T-helper 22 cell (primary cell): ENCODE measurements at regions not wholly inside any gene's neighbourhood (a gene's known extent, or its start where the extent isn't known, plus 50 kb on each side); places are given as distances from the start of the nearest gene placed in this dataset.
"Not testable (repeated sequence)": the region's sequence is repeated elsewhere in the genome, so short reads cannot be mapped to it uniquely, and the experiment has no call there.

Experiments
- DNase-seq: peaks from one replicate; pipeline ENCODE4 v3.0.0-alpha.2; 2020; ENCODE audit warnings: low read depth

DNA sequence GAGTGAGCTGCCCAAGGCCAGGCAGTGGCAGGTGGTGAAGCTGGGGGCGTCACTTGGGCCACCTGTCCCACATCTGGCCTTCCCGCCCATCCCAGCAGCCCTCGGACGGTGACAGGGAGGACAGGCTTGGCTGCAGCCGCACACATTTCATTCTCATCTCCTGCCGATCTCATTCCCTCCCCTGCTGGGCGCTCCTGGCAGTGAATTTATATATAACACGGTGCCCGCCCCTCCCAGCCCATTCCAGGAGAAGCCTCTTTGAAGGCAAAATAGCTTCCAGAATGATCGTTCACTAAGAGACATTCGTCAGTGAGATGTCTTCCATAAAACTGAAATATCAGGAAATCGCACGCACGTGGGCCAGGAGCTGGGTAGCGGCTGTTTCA, 861.3 kb downstream of the TBC1D22A start:
- DNase-seq = no peak

DNA sequence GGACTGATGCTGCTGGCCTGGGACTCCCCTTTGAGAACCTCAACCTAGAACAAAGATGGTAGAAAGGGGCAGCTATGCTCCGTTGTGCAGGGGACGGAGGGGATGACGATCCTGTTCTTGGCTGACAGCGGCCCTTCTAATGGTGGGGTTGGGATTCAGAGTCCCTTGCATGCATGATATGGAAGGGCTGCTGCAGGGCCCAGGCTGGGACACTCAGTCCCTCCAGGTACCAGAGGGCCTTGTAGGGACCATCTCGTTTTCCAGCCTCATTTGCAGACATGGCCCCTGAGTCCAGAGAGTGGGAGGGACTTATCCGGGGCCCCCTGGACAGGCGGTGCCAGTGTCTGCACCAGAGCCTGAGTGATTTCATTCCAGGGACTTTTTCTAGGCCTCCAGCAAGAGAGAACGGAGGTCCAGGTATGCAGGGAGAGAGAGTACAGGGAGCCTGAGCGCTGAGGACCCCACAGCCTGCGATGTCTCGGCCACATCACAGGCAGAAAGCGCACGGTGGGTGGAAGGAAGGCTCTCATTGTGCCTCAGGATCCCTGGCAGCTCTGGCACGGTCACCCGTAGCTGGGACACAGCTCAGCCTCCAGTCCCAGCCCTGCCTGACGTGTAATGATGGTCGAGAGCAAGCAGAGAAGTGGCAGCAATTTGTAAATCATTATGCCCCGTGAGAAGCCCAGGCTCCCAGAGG, 860.8 kb downstream of the TBC1D22A start:
- no peak for DNase-seq

DNA sequence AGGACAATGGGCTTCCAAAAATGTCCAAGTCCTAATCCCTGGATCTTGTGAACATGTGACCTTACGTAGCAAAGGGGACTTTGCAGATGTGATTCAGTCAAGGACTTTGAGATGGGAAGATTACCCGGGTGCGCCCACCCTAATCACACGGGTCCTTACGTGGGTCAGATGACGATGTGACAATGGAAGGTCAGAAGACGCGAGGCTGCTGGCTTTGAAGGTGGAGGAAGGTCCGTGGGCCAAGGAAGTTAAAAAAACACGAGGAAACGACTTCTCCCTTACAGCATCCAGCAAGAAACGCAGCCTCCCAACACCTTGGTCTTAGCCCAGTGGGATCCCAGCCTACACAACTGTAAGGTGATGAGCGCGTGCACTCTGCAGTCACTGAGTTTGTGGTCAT, 860.1 kb downstream of the TBC1D22A start:
- no peak for DNase-seq

DNA sequence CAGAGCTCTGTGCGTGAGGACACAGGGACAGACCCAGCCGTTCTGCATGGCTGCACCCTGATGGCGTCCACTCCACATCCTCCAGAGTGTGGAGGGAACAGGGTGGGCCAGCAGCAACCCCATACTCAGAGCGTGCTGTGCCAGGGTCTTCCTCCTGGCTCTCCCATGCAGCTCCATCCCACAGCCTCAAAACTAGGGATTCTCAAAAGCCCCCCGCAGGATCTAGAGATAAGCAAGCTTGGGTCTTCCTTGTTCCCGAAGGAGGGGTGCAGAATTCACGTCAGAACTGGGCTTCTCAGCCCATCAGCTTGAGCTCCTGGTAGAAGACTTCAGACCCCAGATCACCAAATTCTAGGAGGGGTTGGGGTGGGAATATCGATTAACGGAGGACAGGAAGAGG, 858.8 kb downstream of the TBC1D22A start:
- DNase-seq = no peak

DNA sequence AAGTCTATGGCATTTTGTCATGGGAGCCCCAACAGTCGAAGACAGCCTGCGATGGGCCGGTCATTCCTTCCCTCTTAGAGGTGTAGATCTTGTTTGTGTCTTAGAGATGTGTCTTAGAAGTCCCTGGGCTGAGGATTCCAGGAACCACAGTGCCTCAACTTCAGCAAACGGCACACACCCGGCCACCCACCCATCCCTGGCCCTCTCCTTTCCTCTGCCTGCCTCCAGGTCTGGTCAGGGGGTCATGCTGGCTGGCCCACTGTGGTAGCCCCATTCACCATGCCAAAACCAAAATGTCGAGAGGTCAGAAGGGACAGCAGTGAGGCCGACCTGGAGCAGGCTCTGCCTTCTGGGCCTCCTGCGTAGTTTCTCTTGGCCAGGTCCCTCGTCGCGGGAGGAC, 857.9 kb downstream of the TBC1D22A start:
- no peak for DNase-seq

DNA sequence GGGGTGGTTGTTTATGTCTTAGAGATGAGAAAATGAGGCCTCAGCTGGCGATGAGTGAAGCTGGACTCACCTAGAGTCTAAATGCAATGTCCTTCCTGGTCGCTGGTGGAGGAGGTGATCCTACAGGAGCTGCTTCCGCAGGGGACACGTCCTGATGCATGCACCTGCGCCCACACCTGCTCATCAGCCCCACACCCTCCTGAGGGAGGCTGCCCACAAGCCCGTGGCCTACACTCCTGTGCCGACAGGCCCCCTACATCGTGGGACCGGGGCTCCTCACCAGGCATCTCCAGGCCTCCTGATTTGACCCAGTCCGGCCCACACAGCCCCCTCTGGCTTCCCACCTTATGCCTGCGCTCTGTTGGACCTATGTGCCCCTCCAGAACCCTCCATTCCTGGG, 857.2 kb downstream of the TBC1D22A start:
- no peak for DNase-seq

DNA sequence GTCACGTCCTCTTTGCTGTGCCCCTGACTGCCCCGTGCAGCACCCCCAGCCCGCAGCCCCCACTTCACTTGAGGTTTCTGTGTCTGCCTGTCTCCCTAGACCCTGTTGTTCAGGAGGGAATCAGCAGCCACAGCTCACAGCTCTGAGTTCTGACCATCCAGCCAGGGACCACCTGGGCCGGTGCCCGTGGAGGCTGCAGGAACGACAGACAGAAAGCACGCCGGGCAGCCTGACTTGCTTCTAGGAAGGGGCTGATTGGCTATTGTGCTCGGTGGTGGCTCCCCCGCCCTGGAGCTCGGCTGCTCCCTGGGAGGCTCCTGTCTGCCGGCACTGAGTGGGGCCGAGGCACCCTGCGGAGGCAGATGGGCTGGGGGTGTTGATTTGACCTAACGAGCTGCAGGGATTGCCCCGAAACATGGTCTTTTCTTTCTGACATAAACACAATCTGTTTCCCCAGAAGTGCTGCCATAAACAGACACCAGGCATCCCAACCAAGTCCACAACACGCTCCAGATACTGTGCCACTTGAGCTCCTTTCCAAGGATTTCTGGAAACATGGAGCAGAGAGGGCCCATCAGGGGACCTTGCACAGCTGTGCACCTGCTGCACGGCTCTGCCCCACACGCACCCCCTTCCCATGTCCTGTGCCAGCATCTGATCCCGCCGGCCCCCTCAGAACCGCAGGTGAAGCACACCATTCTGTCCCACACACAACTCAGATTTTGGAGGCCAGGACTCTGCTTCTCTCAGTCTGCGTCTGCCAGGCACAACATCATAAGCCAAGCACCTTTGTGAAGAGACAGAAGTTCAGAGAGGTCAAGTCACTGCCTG, 855.9 kb downstream of the TBC1D22A start:
- no peak for DNase-seq

DNA sequence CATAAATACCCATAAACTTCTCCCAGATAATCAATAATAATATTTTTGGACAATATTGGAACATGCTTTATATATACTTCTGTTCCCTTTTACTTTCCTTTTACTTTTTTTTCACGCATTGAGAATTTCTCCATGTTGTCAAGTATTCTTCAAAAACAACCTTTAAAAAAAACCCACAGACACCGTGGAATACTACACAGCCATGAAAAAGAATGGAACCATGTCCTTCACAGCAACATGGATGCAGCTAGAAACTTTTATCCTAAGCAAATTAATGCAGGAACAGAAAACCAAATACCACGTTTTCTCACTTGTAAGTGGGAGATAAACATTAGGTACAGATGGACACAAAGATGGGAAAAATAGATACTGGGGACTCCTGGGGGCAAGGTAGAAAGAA, 854.7 kb downstream of the TBC1D22A start:
- no peak for DNase-seq

DNA sequence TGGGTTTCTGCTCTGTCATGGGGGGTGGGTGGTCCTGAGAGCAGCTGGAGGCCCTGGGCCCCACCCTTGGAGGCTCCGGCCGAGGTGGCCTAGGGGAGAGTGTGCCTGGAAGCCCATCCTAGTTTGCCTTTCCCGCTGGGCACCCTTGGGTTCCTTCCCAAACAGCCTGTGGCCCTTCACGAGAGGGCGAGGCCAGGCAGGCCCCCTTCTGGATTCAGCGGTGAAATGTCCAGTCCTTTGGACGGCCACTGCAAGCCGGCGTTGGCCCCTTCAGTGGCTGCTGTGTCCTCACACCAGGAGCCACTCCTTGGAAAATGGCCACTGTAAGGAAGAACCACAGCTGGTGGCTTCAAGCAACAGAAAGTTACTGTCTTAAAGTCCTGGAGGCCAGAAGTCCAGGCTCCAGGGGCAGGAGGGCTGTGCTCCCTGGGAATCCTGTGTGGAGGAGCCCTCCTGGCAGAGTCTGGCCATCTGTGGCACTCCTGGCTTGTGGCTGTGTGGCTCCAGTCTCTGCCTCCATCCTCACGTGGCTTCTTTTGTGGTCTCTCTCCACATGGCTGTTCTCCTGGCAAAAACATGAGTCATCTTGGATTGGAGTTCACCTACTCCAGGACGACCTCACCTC, 854.1 kb downstream of the TBC1D22A start:
- no peak for DNase-seq

DNA sequence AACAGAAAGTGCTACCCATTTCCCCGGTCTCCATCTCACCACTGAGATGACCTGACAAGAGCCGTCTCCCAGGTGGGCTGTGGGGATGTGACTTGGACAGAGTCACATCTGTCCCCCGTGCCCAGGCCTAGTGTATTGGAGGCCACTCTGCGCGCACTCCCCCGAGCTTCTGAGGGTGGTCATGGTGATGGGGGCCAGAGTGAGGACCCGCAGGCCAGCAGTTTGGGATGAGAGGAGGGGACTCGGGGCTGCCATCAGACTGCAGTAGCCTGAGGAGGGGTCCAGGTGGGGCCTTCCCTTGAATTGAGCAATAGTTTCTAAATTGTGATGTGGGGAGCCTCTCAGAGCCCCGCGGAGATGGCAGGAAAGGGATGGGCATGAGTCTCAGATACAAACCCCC, 852.6 kb downstream of the TBC1D22A start:
- no peak for DNase-seq

DNA sequence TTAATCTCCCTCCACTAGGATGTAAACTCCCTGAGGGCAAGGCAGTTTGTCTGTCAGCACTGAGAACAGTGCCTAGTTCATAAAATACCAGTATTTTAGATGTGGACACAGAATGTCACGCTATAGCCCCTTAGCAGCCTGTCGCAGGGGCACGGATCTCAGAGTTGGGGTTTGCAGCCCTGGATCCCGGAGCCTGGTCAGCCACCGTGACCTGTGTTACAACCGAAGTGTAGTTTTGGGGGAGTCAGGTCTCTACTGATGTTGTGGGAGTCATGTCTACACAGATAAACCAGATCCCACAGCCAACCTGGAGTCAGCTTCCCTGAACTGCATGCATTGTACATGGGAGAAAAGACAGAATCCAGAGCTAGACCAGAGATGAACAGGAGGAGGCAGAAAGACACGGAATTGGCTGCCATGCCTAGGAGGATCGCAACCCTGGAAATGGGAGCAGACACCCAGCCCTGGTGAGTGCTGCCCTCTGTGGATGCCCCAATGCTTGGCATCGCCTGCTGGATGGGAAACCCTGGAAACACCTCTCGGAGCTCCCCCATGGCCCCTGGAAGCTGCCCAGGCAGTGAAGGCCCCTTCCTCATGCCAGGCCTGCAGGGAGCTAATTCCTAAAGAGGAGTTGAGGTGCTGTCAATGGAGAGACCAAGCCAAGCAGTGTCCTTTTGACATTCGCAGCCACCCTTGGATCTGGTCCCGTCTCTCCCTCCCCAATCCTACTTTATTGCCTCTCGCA, 851.3 kb downstream of the TBC1D22A start:
- DNase-seq = no peak

DNA sequence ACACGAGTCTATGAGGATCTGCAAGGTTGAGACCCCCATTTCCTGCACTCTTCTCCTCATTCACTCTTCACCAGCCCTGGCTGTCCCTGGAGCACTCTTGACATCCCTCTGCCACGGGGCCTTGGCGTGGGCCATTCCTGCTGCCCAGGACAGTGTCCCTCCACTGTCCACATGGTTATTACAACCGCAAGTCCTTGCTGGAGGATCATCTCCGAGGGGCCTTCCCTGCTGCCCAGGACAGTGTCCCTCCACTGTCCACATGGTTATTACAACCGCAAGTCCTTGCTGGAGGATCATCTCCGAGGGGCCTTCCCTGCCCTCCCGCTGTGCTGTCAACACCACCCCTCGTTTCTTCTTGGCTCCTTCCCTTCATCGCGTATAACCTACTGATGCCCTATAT, 850.7 kb downstream of the TBC1D22A start:
- DNase-seq = not testable (repeated sequence)

DNA sequence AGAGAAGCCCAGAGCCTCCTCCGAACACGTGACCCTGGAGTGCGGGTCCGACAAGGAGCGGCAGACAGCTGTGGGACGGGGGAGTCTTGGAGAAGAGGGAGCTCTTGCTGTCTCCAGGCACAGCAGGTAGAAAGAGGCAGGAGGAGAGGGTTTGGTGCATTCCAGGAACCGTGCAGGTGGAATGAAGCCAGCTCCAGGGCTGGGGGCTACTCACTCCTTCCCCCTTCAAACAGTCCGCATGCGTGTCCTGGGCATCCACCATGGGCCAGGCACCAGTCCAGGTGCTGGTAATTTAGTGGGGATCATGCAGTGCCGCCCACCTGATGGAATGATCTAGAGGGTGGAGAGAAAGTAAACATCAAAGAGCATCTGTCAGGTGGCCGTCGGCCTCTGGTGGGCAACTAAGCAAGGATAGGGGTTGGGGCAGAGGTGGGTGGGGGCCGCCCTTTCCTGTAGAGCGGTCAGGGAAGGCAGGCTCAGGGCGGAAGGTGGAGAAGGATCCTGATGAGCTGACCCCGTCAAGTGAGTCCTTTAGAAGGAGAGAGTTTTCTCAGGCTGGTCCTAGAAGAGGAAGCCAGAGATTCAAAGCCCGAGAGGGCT, 850.0 kb downstream of the TBC1D22A start:
- no peak for DNase-seq

DNA sequence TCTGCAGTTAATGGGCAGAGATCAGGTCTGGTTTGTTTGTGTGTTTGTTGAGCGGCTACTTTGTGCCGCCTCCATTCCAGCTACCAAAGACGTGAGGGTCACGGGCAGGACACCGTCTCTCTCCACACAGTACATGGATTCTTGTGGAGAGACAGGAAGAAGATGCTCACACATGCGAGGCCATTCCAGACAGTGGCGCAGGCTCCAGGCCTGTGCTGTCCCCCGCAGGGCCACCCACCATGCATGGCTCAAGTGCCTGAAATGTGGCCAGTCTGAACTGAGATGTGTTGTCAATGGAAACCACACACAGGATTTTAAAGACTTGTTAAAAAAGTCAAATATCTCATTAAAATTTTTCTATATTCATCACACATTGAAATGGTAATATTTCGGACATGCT, 848.3 kb downstream of the TBC1D22A start:
- no peak for DNase-seq

DNA sequence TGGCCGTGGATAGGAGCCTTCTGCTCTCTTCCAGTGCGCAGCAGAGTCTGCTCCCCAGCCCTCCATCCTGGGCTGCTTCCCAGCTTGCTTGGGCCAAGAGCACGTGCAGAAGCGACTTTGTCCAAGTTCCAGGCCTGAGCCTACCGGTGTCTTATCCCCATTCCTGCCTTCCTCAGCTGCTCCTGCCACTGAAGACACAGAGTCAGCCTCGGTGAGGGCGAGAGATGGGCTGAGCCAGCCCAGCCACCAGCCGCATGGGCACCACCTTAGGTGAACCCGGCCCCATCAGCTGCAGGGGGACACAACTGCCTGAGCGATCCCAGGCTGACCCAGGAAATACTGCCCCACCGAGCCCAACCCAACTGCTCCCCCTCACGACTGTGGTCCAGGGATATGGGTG, 847.8 kb downstream of the TBC1D22A start:
- DNase-seq = no peak

DNA sequence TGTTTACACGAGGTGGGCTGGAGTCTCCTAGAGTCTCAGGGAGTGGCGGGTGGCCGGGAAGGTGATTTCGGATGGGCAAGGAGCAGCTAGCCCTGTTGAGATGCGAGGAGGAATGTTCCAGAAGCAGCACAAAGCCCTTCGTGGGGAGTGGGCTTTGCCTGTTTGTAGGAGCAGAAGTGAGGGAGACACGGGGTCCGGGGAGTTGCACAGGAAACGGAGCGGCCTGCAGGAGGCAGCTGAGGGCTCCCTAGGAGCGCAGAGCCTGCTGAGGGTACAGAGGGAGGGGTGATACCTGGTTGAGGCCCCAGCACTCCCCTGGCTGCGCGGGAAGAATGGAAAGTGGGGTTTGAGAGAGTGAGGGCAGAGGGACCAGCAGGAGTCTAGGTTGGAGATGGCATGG, 847.2 kb downstream of the TBC1D22A start:
- no peak for DNase-seq

DNA sequence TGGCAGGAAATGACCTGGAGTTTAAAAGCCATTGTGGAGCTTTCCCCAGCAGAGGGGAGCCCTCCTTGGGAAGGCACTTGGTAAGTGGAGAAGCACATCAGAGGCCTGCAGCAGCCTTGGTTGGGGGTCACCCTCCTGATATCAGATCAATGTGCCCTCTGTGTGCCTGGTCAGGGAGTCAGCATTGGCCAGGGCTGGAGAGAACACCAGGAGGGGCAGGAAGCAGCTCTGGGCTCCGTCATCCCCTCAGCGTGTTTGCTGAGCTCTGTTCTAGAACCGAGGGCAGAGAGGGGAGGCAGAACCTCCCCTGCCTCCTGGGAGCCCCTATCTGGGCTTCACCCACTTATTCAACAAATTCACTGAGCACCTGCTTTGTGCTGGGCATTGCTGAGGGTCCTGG, 846.0 kb downstream of the TBC1D22A start:
- DNase-seq = no peak

DNA sequence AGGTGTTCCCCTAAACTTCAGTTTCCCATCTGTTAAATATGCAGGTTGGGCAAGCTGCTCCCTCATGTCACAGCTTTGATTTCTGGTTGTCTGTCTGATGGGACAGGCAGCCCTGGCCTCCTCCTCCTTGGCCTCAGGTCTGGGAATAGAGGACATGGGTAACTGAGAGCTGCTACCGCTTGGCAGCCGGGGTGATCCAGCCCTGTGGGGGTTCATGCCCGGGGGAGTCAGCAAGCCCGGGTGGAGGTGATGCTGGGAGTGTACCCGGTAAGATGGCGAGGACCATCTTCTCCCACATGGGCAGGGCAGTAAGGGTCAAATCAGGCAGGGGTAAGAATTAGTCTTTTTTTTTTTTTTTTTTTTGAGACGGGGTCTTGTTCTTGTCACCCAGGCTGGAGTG, 845.0 kb downstream of the TBC1D22A start:
- no peak for DNase-seq

DNA sequence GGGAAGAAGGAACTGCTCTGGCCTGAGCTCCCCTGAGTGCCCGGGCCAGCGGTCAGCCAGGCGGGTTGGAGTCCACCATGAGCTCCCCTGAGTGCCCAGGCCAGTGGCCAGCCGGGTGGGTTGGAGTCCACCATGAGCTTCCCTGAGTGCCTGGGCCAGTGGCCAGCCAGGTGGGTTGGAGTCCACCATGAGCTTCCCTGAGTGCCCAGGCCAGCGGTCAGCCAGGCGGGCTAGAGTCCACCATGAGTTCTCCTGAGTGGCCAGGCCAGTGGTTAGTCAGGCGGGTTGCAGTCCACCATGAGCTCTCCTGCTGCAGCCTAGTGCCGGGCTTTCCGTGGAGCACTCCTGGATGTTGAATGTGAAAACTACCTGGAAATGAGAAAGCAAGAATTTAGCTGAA, 844.0 kb downstream of the TBC1D22A start:
- no peak for DNase-seq

DNA sequence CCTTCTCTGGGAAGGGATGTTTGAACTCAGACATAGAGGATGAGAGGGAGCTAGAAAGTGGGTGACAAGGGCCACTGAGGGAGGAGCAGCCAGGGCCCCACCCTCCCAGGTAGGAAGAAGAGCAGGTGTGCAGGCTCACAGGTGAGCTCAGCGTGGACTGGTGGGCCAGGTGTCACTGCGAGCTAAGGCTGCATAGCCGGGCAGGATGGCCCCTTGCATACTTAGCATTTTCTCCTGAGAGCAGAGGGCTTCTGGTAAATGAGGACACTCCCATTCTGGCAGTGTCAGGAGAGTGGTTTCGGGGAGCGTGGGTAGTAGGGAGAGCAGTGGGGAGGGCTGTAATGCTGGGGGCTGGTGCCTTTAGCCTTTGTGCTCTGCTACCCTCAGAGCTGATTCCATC, 843.4 kb downstream of the TBC1D22A start:
- no peak for DNase-seq

DNA sequence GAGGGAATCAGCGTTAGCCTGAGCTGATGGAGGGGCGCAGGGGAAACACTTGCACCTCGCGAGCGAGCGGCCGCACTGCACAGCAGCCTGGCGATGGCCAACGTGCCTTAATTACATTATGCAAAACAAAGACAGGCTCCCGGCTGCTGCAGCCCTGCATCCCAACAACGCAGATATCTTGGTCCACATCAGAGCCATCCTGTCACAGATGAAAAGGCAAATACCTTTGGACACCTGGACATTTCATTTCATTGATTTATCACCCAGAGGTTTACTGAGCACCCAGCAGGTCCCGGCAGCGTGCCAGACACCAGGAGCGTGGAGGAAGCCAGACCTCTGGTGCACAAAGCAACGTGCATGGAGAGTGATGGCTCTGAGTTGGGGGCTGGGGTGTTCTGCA, 843.0 kb downstream of the TBC1D22A start:
- no peak for DNase-seq

DNA sequence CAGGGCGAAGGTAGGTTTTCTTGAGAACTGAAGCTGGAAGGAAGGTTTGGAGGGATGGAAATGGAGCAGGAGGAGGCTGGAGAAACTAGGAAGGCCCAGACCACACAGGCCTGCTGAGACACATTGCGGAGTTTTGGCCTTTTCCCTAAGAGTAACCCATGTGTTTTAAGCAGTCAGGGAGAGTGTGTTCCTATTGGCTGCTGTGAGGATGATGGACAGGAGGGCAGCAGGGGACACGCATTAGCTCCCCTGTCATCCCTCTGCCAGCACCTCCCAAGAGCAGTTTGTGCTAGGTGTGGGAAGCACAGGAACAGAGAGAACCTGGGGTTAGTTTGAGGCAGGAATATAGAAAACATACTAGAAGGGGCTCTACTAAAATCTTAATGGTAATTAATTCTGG, 842.1 kb downstream of the TBC1D22A start:
- no peak for DNase-seq
